Endodermal cell (in vitro differentiated cells): ENCODE measurements at regions not wholly inside any gene's neighbourhood (a gene's known extent, or its start where the extent isn't known, plus 50 kb on each side); places are given as distances from the start of the nearest gene placed in this dataset.

Source experiments
- DNase-seq: peaks from one replicate; pipeline ENCODE4 v3.0.0-alpha.2; 2017
- H3K27ac ChIP-seq: 2 replicates; pipeline ENCODE4 v1.5.1; 2013; ENCODE audit warnings: mild to moderate bottlenecking, low read depth, low read length, moderate library complexity
- H3K27me3 ChIP-seq: 2 replicates; pipeline ENCODE4 v1.6.1; 2013; ENCODE audit warnings: mild to moderate bottlenecking, low read length, moderate library complexity; ENCODE audit not compliant: insufficient read depth, control insufficient read depth, poor library complexity, severe bottlenecking
- H3K36me3 ChIP-seq: 2 replicates; pipeline ENCODE4 v1.7.0; 2013; ENCODE audit warnings: mild to moderate bottlenecking, low read length, moderate library complexity; ENCODE audit not compliant: control insufficient read depth, insufficient read depth
- H3K4me1 ChIP-seq: one replicate; pipeline ENCODE4 v1.7.0; 2013; ENCODE audit warnings: low read length; ENCODE audit not compliant: control insufficient read depth, insufficient read depth
- H3K4me3 ChIP-seq: 2 replicates; pipeline ENCODE4 v1.5.1; 2013; ENCODE audit warnings: mild to moderate bottlenecking, low read length, moderate library complexity
- H3K9ac ChIP-seq: 2 replicates; pipeline ENCODE4 v1.6.1; 2013; ENCODE audit warnings: mild to moderate bottlenecking, low read length, moderate library complexity; ENCODE audit not compliant: poor library complexity, severe bottlenecking; ENCODE audit errors: extremely low read depth
- H3K9me3 ChIP-seq: 2 replicates; pipeline ENCODE4 v1.6.1; 2013; ENCODE audit warnings: mild to moderate bottlenecking, low read length, moderate library complexity; ENCODE audit not compliant: control insufficient read depth
- H3K27ac Mint-ChIP-seq: 2 replicates; pipeline ENCODE4 v1.8.0; 2020; ENCODE audit warnings: mixed read lengths
- H3K27me3 Mint-ChIP-seq: 2 replicates; pipeline ENCODE4 v1.8.0; 2021; ENCODE audit warnings: mild to moderate bottlenecking, mixed read lengths; ENCODE audit not compliant: insufficient read depth
- H3K36me3 Mint-ChIP-seq: 2 replicates; pipeline ENCODE4 v1.8.0; 2020; ENCODE audit warnings: low read depth, mixed read lengths
- H3K4me1 Mint-ChIP-seq: 2 replicates; pipeline ENCODE4 v1.8.0; 2020; ENCODE audit warnings: mixed read lengths
- H3K4me3 Mint-ChIP-seq: 2 replicates; pipeline ENCODE4 v1.8.0; 2020; ENCODE audit warnings: mild to moderate bottlenecking, moderate library complexity, mixed read lengths
- H3K9me3 Mint-ChIP-seq: 2 replicates; pipeline ENCODE4 v1.8.0; 2020; ENCODE audit warnings: mild to moderate bottlenecking, mixed read lengths
- CTCF ChIP-seq: fragments of 200-600 bp; sonication (generic); conservative IDR thresholded peaks from 2 replicates; pipeline ENCODE4 v1.5.0; 2021; ENCODE audit warnings: antibody characterized with exemption, mild to moderate bottlenecking
- WGBS, 2 experiments: methylation state at CpG; one replicate each; pipeline versions ENCODE4 v1.1.5 to v1.1.7; 2013; ENCODE audit warnings: missing lambda C conversion rate in 2 of 2, mixed read lengths in 1 of 2; ENCODE audit not compliant: insufficient coverage in 1 of 2, insufficient read length in 1 of 2; 5-methylcytosine and 5-hydroxymethylcytosine counted together

DNA sequence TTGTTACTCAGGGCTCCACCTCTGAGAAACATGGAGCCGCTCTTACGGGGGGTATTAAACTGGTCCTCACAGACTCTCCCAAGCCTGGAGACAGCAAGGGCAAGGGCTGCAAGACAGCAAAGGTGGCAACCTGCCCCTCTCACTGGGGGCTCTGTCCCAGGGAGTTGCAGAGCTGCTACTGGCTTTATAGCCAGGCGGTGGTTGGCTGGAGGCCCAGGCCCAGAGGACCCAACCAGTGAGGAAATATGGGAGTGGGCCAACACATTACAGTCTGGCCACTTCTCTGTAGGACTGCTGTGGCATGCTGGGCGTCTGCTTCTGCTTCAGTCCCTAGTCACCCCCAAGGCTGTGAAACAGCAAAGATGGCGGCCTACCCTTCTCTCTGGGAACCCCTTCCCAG, 597.2 kb downstream of the LRRC70 start:
- Histone ChIP-seq H3K27me3 (no peaks in the 10 kb centered on the region), H3K9ac (no peak overlapping the region), H3K4me3 (no peak overlapping the region), H3K4me1 (no peaks in the 10 kb centered on the region), H3K27ac (no peak overlapping the region), H3K9me3 (no peaks in the 10 kb centered on the region), H3K36me3 (no peaks in the 10 kb centered on the region)
- no peak overlapping the region for H3K4me3 Mint-ChIP-seq
- no peaks in the 10 kb centered on the region for H3K27me3 Mint-ChIP-seq
- H3K27ac Mint-ChIP-seq = no peak overlapping the region
- no peaks in the 10 kb centered on the region for H3K4me1 Mint-ChIP-seq
- no peaks in the 10 kb centered on the region for H3K9me3 Mint-ChIP-seq
- WGBS, 2 experiments = 95 to 100% methylated on average over 4 to 5 of the region's 5 CpGs
- no peaks in the 10 kb centered on the region for H3K36me3 Mint-ChIP-seq
- TF ChIP-seq CTCF = no peak
- no peak for DNase-seq

DNA sequence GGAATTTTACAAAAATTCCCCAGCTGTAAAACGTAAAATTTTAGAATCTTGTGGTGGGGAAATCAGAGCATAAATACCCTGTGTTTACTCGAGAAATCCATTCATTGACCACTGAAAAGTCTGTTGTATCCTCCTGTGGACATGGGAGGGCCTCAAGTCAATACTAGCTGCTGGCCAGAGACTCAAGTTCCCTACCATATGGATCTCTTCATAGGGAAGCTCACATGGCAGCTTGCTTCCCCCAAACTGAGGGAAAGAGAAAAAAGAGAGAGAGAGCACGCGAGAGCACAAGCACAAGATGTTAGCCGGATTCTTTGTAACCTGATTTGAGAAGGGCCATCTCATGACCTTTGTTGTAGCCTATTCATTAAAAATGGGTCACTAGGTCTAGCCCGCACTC, 591.9 kb downstream of the LRRC70 start:
- Histone ChIP-seq H3K27me3 (no peaks in the 10 kb centered on the region), H3K4me3 (no peak overlapping the region), H3K27ac (no peak overlapping the region), H3K4me1 (no peaks in the 10 kb centered on the region), H3K9ac (no peak overlapping the region), H3K9me3 (no peaks in the 10 kb centered on the region), H3K36me3 (no peaks in the 10 kb centered on the region)
- no peak overlapping the region for H3K4me3 Mint-ChIP-seq
- no peak for DNase-seq
- H3K27ac Mint-ChIP-seq = no peak overlapping the region
- H3K36me3 Mint-ChIP-seq = no peaks in the 10 kb centered on the region
- H3K9me3 Mint-ChIP-seq = no peaks in the 10 kb centered on the region
- 91 to 96% methylated on average over 4 to 6 of the region's 6 CpGs for WGBS, 2 experiments
- TF ChIP-seq CTCF = no peak
- no peaks in the 10 kb centered on the region for H3K27me3 Mint-ChIP-seq
- peaks cover 6% of the 10 kb centered on the region for H3K4me1 Mint-ChIP-seq

- Mint-ChIP-seq H3K36me3 (no peaks in the 10 kb centered on the region), H3K27ac (no peak overlapping the region), H3K4me3 (no peak overlapping the region), H3K4me1 (peaks cover 7% of the 10 kb centered on the region), H3K27me3 (no peaks in the 10 kb centered on the region), H3K9me3 (no peaks in the 10 kb centered on the region)
- no peaks in the 10 kb centered on the region for H3K36me3 ChIP-seq
- no peak for TF ChIP-seq CTCF
- 84 to 91% methylated on average over 4 to 6 of the region's 6 CpGs for WGBS, 2 experiments
- H3K9ac ChIP-seq = no peak overlapping the region
- H3K4me1 ChIP-seq = no peaks in the 10 kb centered on the region
- no peaks in the 10 kb centered on the region for H3K9me3 ChIP-seq
- H3K27me3 ChIP-seq = no peaks in the 10 kb centered on the region
- no peak overlapping the region for H3K4me3 ChIP-seq
- no peak overlapping the region for H3K27ac ChIP-seq
- DNase-seq = no peak
These were observed 586.4 kb downstream of the LRRC70 start for GRCh38 chr5:63164838-63165535.
